ENCODE measurements at regions not wholly inside any gene's neighbourhood (a gene's known extent, or its start where the extent isn't known, plus 50 kb on each side); places are given as distances from the start of the nearest gene placed in this dataset.

DNA sequence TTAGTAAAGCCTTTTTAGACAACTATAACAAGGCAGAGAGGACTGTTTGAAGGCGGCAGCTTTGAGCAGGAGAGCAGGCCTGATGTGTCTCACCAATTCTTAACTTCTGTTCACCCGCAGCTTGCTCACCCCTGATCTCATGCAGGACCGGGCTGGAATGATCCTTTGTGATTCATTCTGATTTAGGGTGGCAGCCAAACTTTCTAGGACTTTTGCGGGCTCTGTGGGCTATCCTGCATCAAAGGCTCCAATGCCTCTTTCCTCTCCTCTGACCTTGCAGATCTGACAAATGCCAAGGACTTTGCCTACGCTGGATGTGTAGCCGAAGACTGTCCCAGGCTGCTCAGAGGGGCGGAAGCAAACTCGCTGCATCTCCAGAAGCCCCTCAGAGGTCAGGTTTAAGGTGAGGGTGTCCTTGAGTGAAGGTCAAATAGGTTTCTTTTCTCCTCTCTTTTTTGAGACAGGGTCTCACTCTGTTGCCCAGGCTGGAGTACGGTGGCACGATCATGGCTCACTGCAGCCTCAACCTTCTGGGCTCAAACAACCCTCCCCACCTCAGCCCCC lies 72.3 kb downstream of the VEGFA start:
- in situ Hi-C loops (cut with MboI; ENCODE audit: low sequenced_read_pairs), result no loop called here

DNA sequence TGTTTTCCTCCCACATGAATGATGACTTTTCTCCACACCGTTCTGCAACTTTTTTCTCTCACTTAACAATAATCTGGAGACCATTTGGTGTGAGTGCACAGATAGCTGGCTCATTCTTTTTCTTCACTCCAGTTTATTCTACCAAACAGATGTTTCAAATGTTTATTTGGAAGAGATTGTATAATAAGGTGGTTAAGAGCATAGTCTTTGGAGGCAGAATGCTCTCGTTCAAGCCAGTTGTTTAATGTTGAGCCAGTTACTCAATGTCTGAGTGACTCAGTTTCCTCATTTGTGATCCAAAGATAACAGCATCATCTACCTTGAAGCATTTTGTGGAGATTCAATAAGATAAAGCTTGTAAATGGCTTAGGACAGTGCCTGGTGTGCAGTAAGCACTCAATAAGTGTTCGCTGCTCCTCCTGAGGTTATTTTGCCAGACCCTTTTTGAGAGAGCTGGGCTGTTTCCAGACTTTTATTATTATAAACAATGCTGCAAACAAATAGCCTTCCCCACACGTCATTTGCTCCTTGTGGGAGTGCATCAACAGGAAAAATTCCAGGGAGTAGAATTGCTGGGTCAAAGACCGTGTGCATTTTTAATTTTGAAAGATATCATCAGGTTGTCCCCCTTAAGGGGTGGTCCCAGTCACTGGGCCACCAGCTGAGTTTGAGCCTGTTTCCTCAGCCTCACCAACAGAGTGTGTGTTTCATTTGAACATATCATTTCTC lies 70.6 kb downstream of the VEGFA start:
- in situ Hi-C loops (cut with MboI; ENCODE audit: low sequenced_read_pairs), result no loop called here

DNA sequence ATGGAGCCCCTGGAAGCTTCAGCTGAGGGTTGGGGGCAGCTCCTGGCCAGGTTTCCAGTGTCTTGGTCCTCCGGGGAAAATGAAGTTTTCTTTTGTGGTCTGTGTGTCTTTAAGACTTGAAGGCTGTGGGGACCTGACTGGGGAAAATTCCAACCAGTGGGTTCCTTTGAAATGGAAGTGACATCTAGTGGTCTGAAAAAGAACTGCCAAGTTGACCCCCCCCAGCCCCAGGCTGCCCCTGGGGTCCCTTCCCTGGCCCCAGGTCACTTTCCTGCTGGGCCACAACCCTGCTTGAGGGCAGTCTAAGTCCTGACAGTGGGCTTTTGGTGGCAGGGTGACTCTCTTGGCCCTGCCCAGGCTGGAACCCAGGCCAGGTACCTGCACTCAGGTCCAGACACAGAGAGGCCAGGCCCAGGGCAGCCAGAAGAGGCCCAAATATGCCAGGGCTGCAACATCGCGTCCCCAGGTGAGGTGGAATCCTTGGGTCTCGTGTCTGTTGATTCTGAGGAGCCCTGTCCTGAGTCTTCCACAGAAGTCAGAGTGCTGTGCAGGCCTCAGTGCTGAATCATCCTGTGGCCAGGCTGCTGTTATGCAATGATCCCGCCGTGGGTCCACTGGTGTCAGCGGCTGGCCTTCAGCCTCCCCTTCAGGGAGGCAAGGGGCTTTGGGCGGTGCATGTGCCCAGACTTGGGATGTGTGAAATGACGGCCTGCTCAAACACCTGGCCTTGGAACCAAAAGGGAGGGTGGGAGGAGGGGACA lies 68.4 kb downstream of the VEGFA start:
- in situ Hi-C loops (cut with MboI; ENCODE audit: low sequenced_read_pairs), result no loop called here

DNA sequence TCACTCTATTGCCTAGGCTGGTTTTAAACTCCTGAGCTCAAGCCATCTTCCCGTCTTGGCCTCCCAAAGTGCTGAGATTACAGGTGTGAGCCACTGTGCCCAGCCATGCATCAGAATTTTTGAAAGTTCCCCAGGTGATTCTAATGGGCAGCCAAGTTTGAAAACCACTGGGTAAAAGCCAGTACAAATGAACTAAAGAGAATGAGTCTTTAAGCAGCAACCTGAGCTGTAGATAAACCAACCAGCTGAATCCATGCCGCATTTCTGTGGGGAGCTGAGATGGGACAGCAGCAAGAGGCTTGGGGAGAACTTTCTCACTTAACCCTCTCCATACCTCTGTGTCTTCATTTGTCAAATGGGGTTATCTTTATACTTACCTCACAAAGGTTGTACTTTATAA lies 67.5 kb downstream of the VEGFA start:
- in situ Hi-C loops (cut with MboI; ENCODE audit: low sequenced_read_pairs), result no loop called here

DNA sequence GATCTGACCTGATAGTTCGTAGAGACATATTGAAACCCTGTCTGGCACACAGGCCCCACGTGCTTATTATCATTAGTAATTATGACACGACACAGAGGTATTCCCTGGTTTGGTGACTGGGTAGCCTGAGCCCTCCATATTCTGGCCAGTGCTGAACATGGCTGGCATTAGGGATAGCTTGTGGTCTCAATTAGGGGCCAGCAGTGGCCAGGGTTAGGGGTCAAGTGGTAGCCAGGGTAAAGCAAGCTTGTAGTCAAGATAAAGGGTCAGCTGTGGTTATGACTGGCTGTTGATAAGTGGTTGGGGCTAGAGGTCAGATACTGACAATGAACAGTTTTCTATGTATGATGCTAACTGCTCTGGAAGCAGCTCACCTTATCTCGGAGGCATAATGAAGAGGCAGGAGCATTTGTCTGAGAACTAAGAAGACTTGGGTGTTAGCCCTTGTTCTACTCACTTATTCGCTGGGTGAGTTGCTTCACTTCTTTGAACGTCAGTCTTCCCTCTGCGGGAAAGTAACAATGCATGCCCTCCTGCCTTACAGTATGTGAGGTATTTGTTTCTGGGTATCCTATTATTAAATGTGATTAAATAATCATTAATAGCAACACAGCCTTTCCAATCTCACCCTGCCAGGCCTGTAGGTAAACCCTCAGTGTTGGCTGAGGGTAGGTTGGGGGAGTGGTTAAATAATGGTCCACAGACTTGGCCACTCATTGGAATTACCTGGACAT lies 66.7 kb downstream of the VEGFA start:
- in situ Hi-C loops (cut with MboI; ENCODE audit: low sequenced_read_pairs), result no loop called here

Measured in HL-60/S4 (cell line).